GM19467 (cell line): ENCODE measurements at regions not wholly inside any gene's neighbourhood (a gene's known extent, or its start where the extent isn't known, plus 50 kb on each side); places are given as distances from the start of the nearest gene placed in this dataset.
"Not testable (repeated sequence)": the region's sequence is repeated elsewhere in the genome, so short reads cannot be mapped to it uniquely, and the experiment has no call there.

Source experiments
- ATAC-seq: cut with Tn5 transposase; IDR thresholded peaks from one replicate; pipeline ENCODE4 v1.9.1; 2021; ENCODE audit warnings: mild to moderate bottlenecking, moderate library complexity; ENCODE audit not compliant: unreplicated experiment

DNA sequence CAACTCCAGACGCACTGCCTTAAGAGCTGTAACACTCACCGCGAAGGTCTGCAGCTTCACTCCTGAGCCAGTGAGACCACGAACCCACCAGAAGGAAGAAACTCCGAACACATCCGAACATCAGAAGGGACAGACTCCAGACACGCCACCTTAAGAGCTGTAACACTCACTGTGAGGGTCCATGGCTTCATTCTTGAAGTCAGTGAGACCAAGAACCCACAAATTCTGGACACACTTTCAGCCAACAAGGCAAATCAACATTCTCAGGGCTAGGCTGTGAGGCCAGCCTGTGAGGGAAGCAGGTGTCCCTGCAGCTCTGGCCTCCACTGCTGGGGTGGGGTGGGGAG is 275.3 kb downstream of the ADGRD1 start:
- ATAC-seq, result not testable (repeated sequence)

DNA sequence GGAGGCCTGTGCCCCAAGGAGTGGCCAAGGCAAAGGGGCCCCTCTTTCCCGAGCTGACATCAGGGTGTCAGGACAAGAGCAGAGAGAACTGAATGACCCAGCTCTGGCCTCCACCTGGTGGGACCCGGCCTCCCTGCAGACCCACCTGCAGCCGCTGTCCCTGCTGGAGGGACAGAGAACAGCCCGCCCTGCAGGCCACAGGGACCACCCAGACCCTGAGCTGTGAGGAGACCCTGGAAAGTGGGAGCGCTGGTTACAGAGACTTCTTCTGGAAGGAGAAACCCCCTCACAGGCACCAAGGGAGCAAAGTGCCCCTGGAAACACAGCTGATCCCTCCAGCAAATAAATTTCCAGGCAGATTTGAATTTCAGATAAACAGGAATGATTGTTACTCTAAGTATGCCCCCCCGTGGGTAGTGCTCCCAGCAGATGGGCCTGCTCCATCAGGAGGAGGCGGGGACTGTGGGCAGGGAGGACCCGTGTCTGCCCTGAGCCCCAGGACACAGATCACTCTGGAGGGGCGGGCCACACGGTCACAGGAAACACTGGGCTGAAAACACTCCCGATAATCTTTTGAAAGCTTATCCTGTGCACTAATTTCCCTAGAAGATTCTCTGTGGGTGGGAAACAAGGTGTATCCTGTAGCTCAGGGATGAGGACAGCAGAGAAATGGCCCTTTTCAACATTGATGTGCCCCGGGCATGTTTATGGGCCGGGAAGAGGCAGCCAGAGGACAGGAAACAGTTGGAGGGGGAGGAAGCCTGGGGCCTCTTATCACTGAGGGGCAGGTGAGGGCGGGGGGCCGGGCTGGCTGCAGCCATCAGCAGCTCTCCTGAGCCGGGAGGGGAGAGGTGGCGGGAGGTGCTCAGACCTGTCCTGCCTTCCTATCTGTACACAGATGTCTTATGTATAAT is 276.0 kb downstream of the ADGRD1 start:
- ATAC-seq, result no peak

DNA sequence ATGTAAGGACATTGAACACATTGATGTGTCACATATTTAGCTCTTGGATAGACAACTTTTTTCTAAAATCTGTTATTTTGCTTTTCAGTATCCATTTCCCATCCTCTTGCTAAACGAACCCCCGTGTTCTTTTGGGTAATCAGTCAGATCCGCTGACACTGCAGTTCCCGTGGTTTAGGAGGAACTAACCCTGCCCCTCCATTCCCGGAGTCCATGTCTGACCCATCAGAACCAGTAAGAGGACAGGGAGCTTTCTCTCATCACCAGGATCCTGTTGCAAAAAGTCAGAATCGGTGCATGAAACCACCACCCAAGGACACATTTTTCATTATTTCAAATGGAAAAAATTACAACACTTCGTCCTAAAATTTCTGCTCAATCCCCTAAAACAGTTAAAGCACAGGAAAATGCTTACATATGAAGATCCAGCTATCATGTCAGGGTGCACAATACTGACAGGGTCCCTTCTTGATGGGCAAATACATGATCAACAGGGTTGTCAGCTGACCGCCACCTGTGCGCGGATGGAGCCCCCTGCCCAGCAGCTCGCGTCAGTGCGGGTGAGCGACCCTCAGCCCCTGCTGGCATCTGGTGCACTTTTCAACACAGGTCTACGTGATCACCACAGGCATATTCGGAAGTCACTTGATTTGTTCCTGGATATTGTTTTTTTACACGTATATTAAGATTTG is 276.8 kb downstream of the ADGRD1 start:
- no peak for ATAC-seq

DNA sequence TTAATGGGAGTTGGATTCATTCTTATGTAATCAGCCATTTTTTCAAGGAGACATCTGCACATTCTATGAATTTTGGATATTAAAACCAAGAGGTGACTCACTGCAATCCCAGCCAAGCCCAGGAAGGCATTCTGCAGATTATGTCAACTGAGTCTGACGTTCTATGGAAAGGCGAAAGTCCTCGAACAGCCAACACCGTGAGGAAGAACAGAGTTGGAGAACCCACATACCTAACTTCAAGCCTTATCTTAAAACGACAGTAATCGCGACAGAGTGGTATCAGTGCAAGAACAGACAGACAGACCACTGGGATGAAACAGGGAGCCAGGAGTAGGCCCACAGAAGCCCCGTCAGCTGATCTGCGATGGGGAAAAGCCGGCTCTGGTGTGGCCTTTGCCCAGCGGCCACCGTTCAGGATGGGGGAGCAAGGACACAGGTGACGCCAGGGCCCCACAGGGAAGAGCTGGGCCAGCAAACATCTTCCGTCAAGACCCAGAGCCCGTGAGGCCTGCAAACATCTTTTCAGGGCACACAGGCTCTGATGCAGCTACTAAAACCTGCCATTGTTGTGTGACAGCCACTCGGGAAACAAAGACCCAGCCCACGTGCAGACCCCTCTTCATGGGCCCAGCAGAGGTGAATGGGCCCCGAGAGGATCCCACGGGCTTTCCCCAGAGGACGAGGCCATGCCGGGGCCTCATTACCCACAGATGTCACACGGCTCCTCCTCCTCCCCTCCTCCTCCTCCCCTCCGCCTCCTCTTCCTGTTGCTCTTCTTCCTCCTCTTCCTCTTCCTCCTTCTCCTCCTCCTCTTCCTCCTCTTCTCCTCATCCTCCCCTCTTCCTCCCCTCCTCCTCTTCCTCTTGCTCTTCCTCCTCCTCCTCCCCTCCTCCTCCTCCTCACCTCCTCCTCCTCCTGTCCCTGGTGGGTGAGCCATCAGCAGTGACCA is 277.6 kb downstream of the ADGRD1 start:
- ATAC-seq, result no peak

DNA sequence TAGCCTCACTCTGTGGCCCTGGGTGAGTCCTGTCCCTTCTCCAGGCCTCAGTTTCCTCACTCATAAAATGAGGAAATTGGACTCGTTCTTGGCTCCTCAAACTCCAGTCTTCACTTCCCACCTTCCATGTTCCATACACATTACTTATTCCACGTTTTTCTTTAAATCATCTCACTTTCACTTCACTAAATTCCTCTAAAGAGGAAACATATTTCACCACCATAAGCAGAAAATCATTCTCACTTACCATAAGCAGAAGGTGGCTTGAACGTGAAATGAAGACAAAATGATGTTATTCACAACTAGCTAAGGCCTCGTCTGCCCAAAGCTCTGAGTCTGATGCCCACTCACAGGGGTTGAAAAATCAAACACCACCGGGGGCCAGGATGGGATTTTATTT is 278.3 kb downstream of the ADGRD1 start:
- ATAC-seq, result no peak

DNA sequence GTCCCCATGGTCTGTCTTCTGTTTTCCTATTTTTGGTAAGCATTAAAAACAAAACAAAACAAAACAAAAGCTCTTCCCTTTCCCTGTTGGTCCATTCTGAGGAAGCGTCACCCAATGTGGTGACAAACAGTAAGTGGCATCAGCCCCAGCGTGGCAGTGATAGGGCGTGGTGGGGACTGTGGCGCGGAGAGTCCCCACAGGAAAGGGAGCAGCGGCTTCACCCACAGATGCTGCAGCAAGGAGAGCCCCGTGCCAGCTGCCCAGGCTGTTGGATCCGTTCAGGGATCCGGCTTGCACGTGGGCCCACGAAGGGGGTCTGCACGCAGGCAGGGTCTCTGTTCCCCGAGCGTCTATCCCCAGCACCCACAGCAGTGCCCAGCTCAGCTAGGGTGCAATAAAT is 279.2 kb downstream of the ADGRD1 start:
- not testable (repeated sequence) for ATAC-seq

DNA sequence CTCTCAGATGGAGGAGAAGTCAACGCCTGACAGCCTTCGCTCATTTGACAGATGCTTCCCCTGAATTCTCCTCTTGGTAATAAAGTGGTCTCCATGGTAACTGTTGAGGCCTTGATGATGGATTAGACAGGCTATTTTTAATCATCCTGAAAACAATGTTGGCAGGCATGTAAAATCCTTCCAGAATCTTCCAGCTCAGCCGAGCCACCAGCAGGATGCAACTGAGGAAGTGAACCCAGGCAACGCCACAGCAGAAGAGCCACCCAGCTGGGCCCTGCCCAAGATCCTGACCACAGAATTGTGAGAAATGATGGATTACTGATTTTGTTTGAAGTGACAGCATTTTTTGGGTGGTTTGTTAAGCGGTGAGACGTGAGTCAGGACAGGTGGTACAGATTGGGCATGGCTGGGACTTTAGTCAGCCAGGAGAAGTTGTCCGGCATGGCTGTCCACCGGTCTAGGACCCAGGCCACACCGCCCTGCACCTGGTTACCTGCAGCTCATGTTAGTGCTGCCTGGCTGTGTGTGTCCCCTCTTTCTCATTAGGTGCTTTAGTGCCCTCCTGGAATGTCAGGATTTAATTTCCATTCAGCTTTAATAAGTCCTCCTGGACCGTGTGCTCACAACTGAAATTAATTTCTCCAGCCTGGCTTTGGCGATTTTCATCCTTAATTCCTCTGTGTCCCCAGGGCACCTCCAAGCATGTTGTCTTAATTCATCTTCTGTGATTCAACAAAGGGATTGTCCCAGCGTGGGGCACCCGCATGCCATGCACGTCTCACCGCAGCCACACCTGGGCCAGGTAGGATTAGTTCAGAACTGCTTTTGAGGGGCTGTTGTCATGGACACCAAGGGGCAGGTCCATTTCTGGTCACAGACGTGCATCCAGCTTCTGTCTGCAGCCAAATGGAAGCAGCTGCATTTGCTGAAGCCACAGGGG is 280.4 kb downstream of the ADGRD1 start:
- not testable (repeated sequence) for ATAC-seq

DNA sequence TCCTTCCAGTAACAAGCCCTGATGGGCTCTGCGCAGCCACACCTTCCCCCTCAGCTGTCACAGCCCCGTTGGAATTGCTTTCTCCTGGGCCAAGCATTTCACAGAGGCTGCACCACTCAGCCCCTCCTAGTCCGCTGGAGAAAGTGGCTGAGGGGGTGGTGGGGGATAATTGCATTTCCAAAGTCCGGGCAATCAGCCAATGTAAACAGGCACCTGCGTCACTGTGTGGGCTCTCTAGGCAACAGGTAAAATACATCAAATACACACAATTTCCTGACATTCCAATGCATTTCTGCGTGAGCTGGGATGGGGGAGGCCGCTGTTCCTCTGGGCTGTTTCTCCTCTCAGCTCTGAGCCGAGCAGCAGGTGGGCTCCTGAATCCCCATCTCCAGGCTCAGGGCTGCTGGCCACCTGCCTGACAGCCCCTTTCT is 281.1 kb downstream of the ADGRD1 start:
- ATAC-seq, result not testable (repeated sequence)

DNA sequence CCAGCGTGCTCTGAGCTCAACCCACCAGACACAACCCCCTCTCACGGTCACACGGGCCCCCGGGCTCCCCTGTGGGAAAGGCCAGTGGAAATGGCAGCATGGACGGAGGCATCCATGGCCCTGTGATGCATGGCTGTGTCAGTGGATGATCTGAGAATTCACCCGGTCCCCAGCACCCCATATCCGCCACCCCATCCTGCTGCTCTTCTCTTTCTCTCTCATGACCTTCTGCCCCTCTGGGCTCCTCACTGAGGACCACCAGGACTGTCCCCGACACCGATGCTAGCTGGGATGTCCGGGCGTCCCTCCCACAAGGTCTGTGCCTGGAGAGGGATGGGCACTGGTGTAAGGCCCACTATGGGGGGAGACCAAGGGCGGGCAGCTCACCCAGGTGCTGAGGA is 282.2 kb downstream of the ADGRD1 start:
- no peak for ATAC-seq

DNA sequence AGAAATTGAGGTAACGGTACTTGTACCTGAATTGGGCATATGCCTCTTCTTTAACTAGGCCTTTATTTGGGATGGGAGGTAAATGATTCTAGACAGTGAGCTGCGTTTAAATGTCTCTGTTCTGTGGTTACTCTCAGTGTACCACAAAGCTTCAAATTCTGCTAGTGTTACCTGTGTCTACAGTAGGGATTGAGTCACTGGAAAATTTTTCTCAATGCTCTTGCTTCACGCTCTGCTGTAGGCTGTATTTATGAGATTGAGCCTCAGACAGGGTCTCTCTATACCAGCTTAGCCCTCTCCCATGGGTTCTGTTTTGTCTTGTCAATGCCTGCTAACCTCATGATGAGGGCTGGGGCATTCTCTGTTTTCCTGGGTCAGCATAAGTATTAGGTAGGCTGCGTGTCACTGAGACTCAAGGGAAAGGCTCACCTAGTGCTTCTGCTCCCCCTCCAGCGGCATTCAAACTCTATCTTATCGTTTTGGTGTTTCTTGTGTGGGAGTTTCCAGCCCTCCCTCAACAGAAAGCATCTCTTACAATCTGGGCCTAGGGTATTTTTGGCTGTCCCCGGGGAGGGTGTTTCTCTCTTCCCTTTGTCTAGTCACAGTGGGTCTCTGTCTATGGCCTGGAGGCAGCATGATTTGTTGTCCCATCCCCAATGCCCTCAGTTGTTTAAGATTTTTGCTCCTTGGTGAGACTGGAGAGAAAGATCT is 285.8 kb downstream of the ADGRD1 start:
- no peak for ATAC-seq

DNA sequence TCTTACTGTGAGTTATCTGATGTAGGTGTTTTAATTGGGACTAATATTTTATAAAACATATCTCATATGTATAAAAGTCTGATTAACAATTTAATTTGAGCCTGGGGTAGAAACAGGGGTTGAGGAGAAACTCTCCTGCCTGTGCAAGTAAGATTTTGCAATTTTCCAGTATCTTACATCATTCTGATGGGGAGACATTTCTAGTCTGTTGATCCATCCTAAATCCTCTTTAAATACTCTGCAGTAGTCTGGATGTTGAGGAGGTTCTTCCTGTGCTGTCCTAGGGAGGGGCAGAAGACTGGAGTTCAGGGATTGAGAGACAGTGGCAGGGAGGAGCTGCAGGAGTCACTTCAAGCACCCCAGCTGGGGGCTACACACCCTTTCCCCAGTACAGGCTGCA is 287.8 kb downstream of the ADGRD1 start:
- ATAC-seq, result no peak

DNA sequence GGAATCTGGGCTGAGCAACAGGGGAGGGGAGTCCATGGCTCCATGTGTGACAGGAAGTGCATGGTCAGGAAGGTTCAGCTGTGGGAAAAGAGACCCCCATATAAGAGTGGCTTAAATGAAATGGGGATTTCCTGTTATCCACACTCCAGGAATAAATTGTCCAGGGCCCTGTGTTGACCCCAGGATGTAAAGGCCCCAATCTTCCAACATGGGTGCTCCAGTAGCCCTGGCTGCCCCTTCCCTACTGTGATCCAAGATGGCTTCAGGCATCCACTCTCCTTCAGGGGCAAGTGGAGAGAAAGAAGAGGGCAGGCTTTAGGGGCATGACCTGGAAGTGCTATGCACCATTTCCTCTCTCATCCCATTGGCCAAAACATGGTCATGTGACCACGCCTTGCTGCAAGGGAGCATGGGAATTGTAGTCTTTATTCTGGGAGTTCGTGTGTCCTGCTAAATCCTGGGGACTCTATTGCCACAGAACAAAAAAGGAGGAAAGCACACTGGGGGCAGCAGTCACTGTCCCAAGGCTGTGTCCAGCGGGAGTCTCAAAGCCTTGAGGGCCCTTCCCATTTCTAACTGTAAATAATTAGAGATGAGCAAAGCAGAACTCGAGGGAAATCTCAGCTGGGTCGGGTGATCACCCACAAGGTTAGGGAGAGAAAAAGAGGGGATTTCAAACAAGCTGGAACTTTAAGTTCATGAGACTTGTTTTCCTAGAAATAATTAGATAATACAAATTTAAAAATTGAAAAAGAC is 289.2 kb downstream of the ADGRD1 start:
- ATAC-seq, result no peak

DNA sequence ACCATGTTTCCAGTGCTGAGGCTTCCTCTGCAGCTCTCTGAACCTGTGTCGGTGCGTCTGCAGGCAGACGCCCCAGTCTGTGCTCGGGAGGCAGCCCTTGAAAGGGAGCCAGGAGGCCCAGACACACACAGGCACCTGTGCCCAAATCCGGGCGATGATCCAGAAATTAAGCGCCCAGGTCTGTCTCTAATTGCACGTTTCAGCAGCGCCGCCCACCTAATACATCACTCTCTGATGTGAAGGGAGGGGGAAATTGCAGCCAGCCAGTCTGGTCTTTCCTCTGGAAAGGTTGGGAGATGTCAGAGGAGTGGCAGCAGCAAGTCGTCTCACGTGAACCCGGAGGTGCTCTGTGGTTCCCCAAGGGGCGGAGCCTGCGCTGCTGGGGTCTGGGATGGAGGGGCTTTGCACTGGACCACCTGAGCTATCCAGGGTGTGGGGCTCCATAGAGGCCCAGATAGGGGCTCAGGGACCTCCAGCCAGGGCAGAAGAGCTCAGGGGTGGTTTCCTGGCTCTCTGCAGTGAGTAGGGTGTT is 290.5 kb downstream of the ADGRD1 start:
- not testable (repeated sequence) for ATAC-seq

DNA sequence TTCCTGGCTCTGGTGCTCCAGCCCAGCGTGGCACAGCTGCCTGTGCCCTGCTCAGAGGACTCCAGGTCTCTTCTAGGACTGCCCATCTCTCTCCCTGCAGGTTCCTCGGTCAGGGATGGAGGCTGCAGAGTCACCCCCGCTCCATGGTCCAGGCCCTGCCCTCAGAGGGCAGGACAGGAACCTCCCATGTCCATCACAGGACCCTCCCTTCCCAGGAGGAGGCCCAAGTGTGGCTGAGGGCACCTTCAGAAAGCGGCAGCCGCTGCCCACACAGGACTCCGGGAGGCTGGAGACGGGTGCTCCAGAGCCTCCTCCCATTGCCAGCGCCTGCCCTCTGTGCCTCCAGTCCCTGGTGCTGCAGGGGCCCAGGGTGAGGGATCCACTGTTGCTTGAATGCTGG is 291.5 kb downstream of the ADGRD1 start:
- not testable (repeated sequence) for ATAC-seq

DNA sequence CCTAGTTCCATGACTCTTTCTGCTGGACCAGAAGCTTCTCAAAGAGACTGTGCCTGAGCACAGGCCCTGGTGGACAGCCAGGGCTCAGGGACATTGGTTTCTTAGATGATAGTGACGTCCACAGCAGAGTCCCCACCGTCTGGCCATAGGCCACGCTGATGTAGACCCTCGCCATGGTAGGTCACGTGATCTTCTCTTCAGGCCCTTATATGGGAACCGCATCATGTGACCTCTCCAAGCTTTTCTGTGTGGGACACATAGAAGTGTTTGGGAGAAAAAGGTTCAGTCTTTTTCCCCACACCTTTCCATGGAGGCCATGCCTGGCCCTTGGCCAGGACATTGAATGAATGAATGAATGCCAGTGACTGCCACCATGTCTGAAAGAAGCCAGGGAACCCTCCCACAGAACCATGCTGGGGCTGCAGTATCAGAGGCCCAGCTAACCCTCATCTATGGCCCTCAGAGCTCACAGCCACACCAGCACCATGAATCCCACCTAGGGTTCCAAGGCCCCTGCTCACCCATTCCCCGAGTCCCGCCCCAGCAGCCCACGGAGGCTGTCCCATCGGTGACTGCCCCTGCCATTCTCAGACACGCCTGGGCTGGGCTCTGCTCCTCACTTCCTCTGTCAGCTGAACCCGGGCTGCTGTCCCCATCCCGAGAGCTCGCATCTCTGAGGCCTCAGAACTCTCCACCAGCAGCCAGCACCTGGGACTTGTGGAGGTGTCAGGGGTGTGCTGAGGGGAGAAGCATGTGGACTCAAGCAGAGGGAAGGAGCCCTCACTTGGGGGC is 292.1 kb downstream of the ADGRD1 start:
- no peak for ATAC-seq

DNA sequence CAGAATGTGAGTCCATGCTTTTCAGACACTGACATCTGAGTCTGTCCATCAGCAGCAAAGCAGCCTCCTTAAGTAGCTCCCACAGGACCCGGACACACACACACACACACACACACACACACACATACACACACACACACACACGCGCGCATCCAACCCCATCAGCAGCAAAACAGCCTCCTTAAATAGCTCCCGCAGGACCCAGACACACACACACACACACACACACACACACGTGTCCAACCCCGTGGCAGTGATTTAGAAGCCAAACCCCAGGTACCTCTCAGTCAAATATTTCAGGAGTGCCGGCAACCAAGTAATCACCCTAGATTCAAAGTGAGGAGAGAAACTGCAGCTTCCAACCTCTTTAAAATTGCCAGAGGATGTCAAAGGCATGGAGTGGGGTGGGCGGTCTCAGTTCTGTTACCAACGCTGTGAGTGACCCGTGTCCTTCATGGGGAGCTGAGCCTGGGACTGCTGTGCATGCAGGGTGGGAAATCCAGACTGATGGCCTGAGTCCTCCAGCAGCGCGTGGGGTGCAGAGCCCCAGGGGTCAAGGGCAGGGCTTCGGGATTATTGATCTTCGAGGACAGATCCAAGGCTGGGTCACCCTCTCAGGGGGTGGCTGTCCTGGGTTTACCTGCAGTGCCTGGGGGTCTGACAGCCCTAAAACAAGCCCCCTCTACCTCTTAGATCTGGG is 293.5 kb downstream of the ADGRD1 start:
- ATAC-seq, result not testable (repeated sequence)

DNA sequence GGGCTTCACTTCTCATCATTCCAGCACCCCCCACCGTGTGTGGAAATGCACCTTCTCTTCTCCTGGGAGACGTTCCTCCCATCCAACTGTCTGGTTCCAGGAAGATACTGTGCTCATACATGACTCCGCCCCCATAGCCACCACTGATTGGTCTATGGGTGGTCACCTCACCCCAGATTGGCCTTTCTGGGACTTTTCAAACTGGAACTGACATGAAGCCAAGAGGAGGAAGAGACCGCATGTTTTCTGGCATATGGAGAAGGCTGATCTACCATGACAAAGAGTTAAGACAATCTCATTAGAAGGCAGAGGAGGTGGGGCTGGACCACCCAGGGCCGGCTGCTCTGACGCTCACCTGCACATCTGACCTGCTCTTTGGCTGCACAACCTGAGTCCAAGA is 294.2 kb downstream of the ADGRD1 start:
- not testable (repeated sequence) for ATAC-seq
